Progenitor cell of endocrine pancreas (in vitro differentiated cells): ENCODE measurements at regions not wholly inside any gene's neighbourhood (a gene's known extent, or its start where the extent isn't known, plus 50 kb on each side); places are given as distances from the start of the nearest gene placed in this dataset.

Experiments
- DNase-seq: peaks from one replicate; pipeline ENCODE4 v3.0.0; 2021; ENCODE audit warnings: low spot score; ENCODE audit not compliant: unreplicated experiment
- H3K27ac Mint-ChIP-seq: 2 replicates; pipeline ENCODE4 v1.8.0; 2021; ENCODE audit warnings: mild to moderate bottlenecking, moderate library complexity, mixed read lengths
- H3K27me3 Mint-ChIP-seq: 2 replicates; pipeline ENCODE4 v1.8.0; 2021; ENCODE audit warnings: mixed read lengths
- H3K36me3 Mint-ChIP-seq: 2 replicates; pipeline ENCODE4 v1.8.0; 2022; ENCODE audit warnings: mixed read lengths; ENCODE audit not compliant: insufficient read depth
- H3K4me1 Mint-ChIP-seq: 2 replicates; pipeline ENCODE4 v1.8.0; 2021; ENCODE audit warnings: low read depth, mixed read lengths
- H3K4me3 Mint-ChIP-seq: 2 replicates; pipeline ENCODE4 v1.8.0; 2021; ENCODE audit warnings: low read depth, mild to moderate bottlenecking, moderate library complexity, mixed read lengths
- H3K9me3 Mint-ChIP-seq: 2 replicates; pipeline ENCODE4 v1.8.0; 2021; ENCODE audit warnings: low read depth, mixed read lengths
- TF ChIP-seq, protein P1 (sequence below): fragments of 200-600 bp; sonication (generic); IDR thresholded peaks from one replicate; pipeline ENCODE4 v1.5.0; 2021; ENCODE audit warnings: antibody characterized with exemption, mild to moderate bottlenecking; ENCODE audit not compliant: unreplicated experiment

- Mint-ChIP-seq H3K4me3 (no peak overlapping the region), H3K9me3 (no peaks in the 10 kb centered on the region), H3K27me3 (peaks cover 9% of the 10 kb centered on the region), H3K4me1 (no peaks in the 10 kb centered on the region), H3K27ac (no peak overlapping the region), H3K36me3 (no peaks in the 10 kb centered on the region)
- no peak for DNase-seq
- TF ChIP-seq, protein P1, sequence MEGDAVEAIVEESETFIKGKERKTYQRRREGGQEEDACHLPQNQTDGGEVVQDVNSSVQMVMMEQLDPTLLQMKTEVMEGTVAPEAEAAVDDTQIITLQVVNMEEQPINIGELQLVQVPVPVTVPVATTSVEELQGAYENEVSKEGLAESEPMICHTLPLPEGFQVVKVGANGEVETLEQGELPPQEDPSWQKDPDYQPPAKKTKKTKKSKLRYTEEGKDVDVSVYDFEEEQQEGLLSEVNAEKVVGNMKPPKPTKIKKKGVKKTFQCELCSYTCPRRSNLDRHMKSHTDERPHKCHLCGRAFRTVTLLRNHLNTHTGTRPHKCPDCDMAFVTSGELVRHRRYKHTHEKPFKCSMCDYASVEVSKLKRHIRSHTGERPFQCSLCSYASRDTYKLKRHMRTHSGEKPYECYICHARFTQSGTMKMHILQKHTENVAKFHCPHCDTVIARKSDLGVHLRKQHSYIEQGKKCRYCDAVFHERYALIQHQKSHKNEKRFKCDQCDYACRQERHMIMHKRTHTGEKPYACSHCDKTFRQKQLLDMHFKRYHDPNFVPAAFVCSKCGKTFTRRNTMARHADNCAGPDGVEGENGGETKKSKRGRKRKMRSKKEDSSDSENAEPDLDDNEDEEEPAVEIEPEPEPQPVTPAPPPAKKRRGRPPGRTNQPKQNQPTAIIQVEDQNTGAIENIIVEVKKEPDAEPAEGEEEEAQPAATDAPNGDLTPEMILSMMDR, result no peak
These were observed 95.2 kb downstream of the TFAP2C start for GRCh38 chr20:56724241-56724757.

GRCh38 chr20:56730003-56730402, 100.9 kb downstream of the TFAP2C start:
- Mint-ChIP-seq H3K27ac (no peak overlapping the region), H3K9me3 (peaks cover 4% of the 10 kb centered on the region), H3K4me3 (no peak overlapping the region), H3K36me3 (no peaks in the 10 kb centered on the region), H3K27me3 (peaks cover 3% of the 10 kb centered on the region), H3K4me1 (peaks cover 5% of the 10 kb centered on the region)
- no peak for DNase-seq
- TF ChIP-seq, protein P1, result no peak

- Mint-ChIP-seq H3K9me3 (peaks cover 4% of the 10 kb centered on the region), H3K36me3 (no peaks in the 10 kb centered on the region), H3K4me3 (no peak overlapping the region), H3K27me3 (peaks cover 10% of the 10 kb centered on the region), H3K4me1 (peaks cover 10% of the 10 kb centered on the region), H3K27ac (no peak overlapping the region)
- DNase-seq, result no peak
- TF ChIP-seq, protein P1, result no peak
These were observed 101.9 kb downstream of the TFAP2C start for GRCh38 chr20:56730996-56731395.

- Mint-ChIP-seq H3K36me3 (no peaks in the 10 kb centered on the region), H3K27me3 (peaks cover 15% of the 10 kb centered on the region), H3K27ac (no peak overlapping the region), H3K9me3 (peaks cover 4% of the 10 kb centered on the region), H3K4me3 (no peak overlapping the region), H3K4me1 (peaks cover 14% of the 10 kb centered on the region)
- DNase-seq, result no peak
- TF ChIP-seq, protein P1, result no peak
These were observed 102.4 kb downstream of the TFAP2C start for GRCh38 chr20:56731476-56731875.

DNA sequence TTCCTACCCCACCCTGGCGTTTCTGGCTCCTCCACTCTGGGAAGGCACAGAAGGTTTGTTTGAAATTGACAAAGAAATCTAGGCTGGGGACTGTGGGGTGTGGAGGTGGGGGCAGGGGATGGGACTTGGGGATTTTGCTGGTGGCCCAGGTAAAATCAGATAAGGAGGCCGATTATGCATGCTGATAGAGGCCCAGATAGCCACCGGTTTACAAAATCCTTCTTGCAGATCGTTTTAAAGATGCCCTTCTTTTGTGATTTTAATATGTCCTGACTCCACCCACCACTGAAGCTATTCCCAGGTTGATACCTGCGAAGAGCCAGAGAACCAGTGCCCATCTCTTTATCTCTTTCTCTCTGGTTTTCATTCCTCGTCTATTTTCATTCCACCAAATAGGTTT, 104.9 kb downstream of the TFAP2C start:
- Mint-ChIP-seq H3K27me3 (peaks cover 29% of the 10 kb centered on the region), H3K36me3 (no peaks in the 10 kb centered on the region), H3K27ac (no peak overlapping the region), H3K9me3 (peaks cover 4% of the 10 kb centered on the region), H3K4me1 (peaks cover 14% of the 10 kb centered on the region), H3K4me3 (no peak overlapping the region)
- TF ChIP-seq, protein P1, result no peak
- DNase-seq, result no peak
